IPS-18a (cell line): ENCODE measurements at regions not wholly inside any gene's neighbourhood (a gene's known extent, or its start where the extent isn't known, plus 50 kb on each side); places are given as distances from the start of the nearest gene placed in this dataset.

ENCODE experiments used
- H3K27ac ChIP-seq: one replicate; pipeline ENCODE4 v1.5.1; 2013; ENCODE audit warnings: low read length
- H3K27me3 ChIP-seq: one replicate; pipeline ENCODE4 v1.6.1; 2013; ENCODE audit warnings: mild to moderate bottlenecking, low read length; ENCODE audit not compliant: control insufficient read depth, insufficient read depth
- H3K36me3 ChIP-seq: one replicate; pipeline ENCODE4 v1.6.1; 2013; ENCODE audit warnings: low read depth, low read length; ENCODE audit not compliant: control insufficient read depth
- H3K4me1 ChIP-seq: one replicate; pipeline ENCODE4 v1.6.1; 2013; ENCODE audit warnings: low read depth, low read length; ENCODE audit not compliant: control insufficient read depth
- H3K4me3 ChIP-seq: one replicate; pipeline ENCODE4 v1.5.1; 2013; ENCODE audit warnings: low read length
- H3K9ac ChIP-seq: one replicate; pipeline ENCODE4 v1.6.1; 2013; ENCODE audit warnings: mild to moderate bottlenecking, low read length, moderate library complexity
- H3K9me3 ChIP-seq: one replicate; pipeline ENCODE4 v1.6.1; 2013; ENCODE audit warnings: low read depth, low read length; ENCODE audit not compliant: control insufficient read depth

DNA sequence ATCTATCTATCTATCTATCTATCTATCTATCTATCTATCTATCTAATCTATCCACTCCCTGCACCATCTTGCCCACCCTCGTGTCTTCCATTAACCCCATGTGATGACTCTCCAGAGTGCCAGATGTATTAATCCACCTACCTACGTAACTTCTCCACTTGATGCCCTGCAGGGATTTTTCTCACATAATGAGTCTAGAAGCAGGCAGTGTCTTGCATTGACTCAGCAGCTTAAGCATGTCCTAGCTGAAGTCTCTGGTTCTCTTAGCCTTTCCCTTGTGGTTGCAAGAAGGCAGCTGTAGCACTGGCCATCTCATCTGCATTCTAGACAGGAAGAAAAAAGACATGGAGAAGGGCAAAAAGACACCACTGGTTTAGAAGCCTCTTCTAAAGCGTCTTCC, 96.7 kb upstream of the ALDH1B1 start:
- Histone ChIP-seq H3K36me3 (no peaks in the 10 kb centered on the region), H3K9ac (no peak overlapping the region), H3K27me3 (no peaks in the 10 kb centered on the region), H3K27ac (no peak overlapping the region), H3K4me1 (no peaks in the 10 kb centered on the region), H3K4me3 (no peak overlapping the region), H3K9me3 (no peaks in the 10 kb centered on the region)

- Histone ChIP-seq H3K4me3 (no peak overlapping the region), H3K27ac (no peak overlapping the region), H3K27me3 (no peaks in the 10 kb centered on the region), H3K36me3 (no peaks in the 10 kb centered on the region), H3K9ac (no peak overlapping the region), H3K4me1 (no peaks in the 10 kb centered on the region), H3K9me3 (no peaks in the 10 kb centered on the region)
Measured at GRCh38 chr9:38294220-38294960, 98.1 kb upstream of the ALDH1B1 start.

- Histone ChIP-seq H3K9ac (no peak overlapping the region), H3K27me3 (no peaks in the 10 kb centered on the region), H3K9me3 (no peaks in the 10 kb centered on the region), H3K4me3 (no peak overlapping the region), H3K27ac (no peak overlapping the region), H3K4me1 (no peaks in the 10 kb centered on the region), H3K36me3 (no peaks in the 10 kb centered on the region)
Measured at GRCh38 chr9:38293022-38293421, 99.5 kb upstream of the ALDH1B1 start.

DNA sequence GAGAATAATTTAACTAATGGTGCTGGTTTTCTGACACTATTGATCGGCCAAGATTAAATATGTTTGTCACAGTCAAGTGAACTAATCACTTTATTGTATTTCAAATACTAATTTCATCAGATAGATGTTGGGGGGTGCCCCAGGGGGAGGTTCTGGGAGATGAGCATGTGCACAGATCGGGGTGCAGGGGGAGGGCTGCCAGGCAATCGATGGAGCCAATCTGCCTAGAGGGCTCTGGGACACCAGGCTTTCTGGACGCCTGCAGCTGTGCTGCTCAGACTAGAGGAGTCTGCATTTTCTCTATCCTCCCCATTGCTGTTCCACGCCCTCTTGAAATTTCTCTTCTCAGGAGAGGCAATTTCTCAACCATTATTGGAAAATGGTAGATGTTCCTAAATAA, 100.0 kb upstream of the ALDH1B1 start:
- no peak overlapping the region for H3K27ac ChIP-seq
- H3K9me3 ChIP-seq, result no peaks in the 10 kb centered on the region
- no peak overlapping the region for H3K9ac ChIP-seq

GRCh38 chr9:38289866-38290245, 102.6 kb upstream of the ALDH1B1 start:
- no peaks in the 10 kb centered on the region for H3K36me3 ChIP-seq
- no peaks in the 10 kb centered on the region for H3K9me3 ChIP-seq
- H3K27ac ChIP-seq, result no peak overlapping the region
- H3K4me1 ChIP-seq, result peaks cover 2% of the 10 kb centered on the region
- H3K27me3 ChIP-seq, result no peaks in the 10 kb centered on the region
- H3K9ac ChIP-seq, result no peak overlapping the region
- H3K4me3 ChIP-seq, result no peak overlapping the region

More for the DNA sequence above, 100.0 kb upstream of the ALDH1B1 start:
- H3K4me1 ChIP-seq, result no peaks in the 10 kb centered on the region
- H3K36me3 ChIP-seq, result no peaks in the 10 kb centered on the region
- no peaks in the 10 kb centered on the region for H3K27me3 ChIP-seq
- no peak overlapping the region for H3K4me3 ChIP-seq

DNA sequence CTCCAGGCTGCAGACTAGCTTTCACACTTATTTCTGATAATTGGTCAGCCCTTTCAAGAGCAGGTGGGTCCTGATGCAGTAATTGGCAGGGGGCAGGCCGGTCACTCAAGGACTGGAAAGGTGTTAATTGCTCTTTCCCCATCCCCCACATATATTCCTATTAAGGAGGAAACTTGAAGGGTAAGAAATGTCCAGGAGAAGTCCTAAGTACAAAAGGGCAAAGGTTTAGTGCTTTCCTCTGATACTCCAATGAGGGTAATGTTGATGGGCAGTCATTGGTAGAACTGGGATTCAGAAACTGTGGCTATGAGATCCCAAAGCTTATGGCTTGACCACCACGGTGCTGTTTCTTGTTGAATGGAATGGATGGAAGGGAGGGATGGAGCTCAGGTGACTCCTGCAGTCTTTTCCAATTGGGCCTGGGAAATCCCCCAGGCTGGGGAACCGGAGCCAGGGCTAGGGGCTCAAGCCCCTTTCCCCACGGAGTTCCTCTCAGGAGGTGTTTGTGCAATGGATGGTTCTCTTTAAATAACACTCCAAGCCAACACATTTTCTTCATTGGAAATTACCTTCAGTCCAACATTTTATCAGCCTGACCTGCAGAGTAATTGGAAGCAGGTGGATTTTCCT, 103.2 kb upstream of the ALDH1B1 start:
- Histone ChIP-seq H3K36me3 (no peaks in the 10 kb centered on the region), H3K4me1 (peaks cover 7% of the 10 kb centered on the region), H3K4me3 (no peak overlapping the region)

GRCh38 chr9:38288502-38288901, 104.0 kb upstream of the ALDH1B1 start:
- Histone ChIP-seq H3K9ac (no peak overlapping the region), H3K4me3 (no peak overlapping the region), H3K27ac (no peak overlapping the region), H3K9me3 (no peaks in the 10 kb centered on the region), H3K36me3 (no peaks in the 10 kb centered on the region), H3K27me3 (peaks cover 5% of the 10 kb centered on the region), H3K4me1 (peaks cover 12% of the 10 kb centered on the region)

More for the DNA sequence above, 103.2 kb upstream of the ALDH1B1 start:
- Histone ChIP-seq H3K9me3 (no peaks in the 10 kb centered on the region), H3K9ac (no peak overlapping the region), H3K27me3 (no peaks in the 10 kb centered on the region), H3K27ac (no peak overlapping the region)

- Histone ChIP-seq H3K4me3 (no peak overlapping the region), H3K9ac (no peak overlapping the region), H3K27ac (no peak overlapping the region), H3K4me1 (peaks cover 12% of the 10 kb centered on the region), H3K27me3 (peaks cover 5% of the 10 kb centered on the region), H3K9me3 (no peaks in the 10 kb centered on the region), H3K36me3 (no peaks in the 10 kb centered on the region)
Measured at GRCh38 chr9:38287420-38287985, 105.0 kb upstream of the ALDH1B1 start.

GRCh38 chr9:38286766-38287165, 105.7 kb upstream of the ALDH1B1 start:
- H3K27me3 ChIP-seq, result peaks cover 5% of the 10 kb centered on the region
- H3K9me3 ChIP-seq, result no peaks in the 10 kb centered on the region
- peaks cover 12% of the 10 kb centered on the region for H3K4me1 ChIP-seq
- H3K36me3 ChIP-seq, result no peaks in the 10 kb centered on the region
- H3K4me3 ChIP-seq, result no peak overlapping the region
- H3K27ac ChIP-seq, result no peak overlapping the region
- no peak overlapping the region for H3K9ac ChIP-seq

DNA sequence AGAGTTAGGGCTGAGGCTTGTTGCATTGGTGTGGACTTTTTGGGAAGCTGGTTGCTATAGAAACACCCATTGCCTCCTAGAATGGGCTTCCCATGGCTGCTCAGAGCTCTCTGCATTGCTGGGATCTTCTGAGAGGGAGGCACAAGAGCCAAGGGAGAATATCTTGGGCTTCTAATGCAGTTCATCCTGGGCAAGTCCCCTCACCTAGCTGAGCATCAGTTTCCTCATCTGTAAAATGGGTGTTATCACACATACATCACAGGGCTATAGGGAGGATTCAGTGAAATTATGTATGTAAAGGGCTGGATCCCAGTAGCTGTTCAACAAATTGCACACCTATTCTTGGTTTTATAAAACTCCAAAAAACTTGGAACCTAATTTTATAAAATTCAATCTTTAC, 106.1 kb upstream of the ALDH1B1 start:
- Histone ChIP-seq H3K9ac (no peak overlapping the region), H3K9me3 (no peaks in the 10 kb centered on the region), H3K27ac (no peak overlapping the region), H3K4me3 (no peak overlapping the region), H3K4me1 (peaks cover 12% of the 10 kb centered on the region), H3K36me3 (no peaks in the 10 kb centered on the region), H3K27me3 (peaks cover 5% of the 10 kb centered on the region)

- peaks cover 12% of the 10 kb centered on the region for H3K4me1 ChIP-seq
- no peaks in the 10 kb centered on the region for H3K36me3 ChIP-seq
- H3K27ac ChIP-seq, result no peak overlapping the region
- no peak overlapping the region for H3K9ac ChIP-seq
- H3K27me3 ChIP-seq, result peaks cover 5% of the 10 kb centered on the region
- no peaks in the 10 kb centered on the region for H3K9me3 ChIP-seq
- no peak overlapping the region for H3K4me3 ChIP-seq
Measured at GRCh38 chr9:38285236-38285635, 107.3 kb upstream of the ALDH1B1 start.
